COR-L47 (cell line): ENCODE measurements at regions not wholly inside any gene's neighbourhood (a gene's known extent, or its start where the extent isn't known, plus 50 kb on each side); places are given as distances from the start of the nearest gene placed in this dataset.
A peak's percentile ranks its signal among the peaks of the same experiment; 100 is the strongest.

Experiments used
- DNase-seq: peaks from one replicate; lab custom pipeline; 2025; lab: John Stamatoyannopoulos, UW

- DNase-seq, result no peak
Observed at GRCh38 chr2:153005071-153005730, 286.8 kb downstream of the ARL6IP6 start.

- no peak for DNase-seq
Observed at GRCh38 chr2:153004627-153005026, 286.2 kb downstream of the ARL6IP6 start.

- no peak for DNase-seq
Observed at GRCh38 chr2:152974146-152974545, 255.7 kb downstream of the ARL6IP6 start.

- no peak for DNase-seq
Observed at GRCh38 chr2:152971685-152972084, 253.3 kb downstream of the ARL6IP6 start.

DNA sequence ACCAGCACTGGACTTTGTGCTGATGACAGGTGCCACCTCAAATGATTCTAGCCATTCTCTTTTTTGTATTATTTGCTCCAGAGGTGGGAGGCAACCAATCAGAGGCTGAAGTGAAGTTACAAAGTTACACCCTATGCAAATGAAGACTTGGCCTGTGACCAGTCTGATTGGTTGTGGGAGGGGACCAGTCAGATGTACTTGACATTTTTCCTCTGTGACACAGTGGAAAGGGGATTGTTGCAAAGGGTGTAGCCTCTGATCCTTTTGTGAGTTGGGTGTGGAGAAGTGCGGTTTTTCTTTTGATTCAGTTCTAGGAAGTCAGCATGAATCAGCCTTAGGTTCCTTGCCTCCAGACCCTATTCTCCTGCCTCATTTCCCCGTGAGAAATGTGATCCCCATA lies 244.0 kb downstream of the ARL6IP6 start:
- no peak for DNase-seq

- no peak for DNase-seq
Observed at GRCh38 chr2:152961351-152961750, 242.9 kb downstream of the ARL6IP6 start.

DNA sequence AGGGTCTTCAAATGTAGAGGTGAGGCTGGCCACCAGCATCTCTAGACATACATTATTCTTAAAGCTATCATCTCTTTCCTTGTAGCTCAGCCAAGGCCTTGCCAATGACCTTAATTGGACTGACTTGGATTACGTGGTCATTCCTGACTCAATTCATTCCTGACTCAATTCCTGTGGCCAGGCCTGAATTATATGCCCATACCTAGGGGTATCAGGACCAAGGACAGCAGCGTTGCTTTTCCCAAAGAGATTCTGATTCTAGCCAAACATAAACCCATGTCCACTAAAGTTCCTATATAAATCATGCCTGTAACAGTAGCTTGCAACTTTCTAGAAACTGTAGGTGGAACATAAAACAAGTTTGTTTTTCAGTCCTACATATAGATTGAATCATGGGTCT lies 231.7 kb downstream of the ARL6IP6 start:
- DNase-seq, result no peak

GRCh38 chr2:152944099-152944498 lies 225.7 kb downstream of the ARL6IP6 start:
- DNase-seq, result no peak

DNA sequence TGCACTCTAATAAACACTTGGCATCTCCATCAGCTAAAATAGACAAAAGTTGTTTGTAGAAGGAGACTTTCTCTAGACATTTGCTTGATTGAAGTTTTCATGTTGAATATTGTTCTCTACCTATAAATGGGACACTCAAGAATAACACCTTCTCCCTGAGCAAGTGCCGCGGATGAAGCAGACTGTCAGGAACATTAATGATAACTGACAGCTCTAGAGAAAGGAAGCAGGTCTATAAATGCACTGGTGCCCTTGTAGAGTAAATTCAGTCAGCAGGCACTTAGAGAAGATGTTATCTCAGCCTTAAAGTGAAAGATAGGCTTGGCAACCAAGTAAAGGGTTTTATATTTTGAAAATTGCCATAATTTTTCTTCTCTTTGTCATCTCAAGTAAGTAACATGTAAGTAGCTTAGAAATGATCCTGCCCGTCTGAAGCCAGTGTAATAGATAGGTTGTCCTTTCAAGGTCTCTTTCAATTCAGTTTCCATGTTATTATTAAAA lies 224.6 kb downstream of the ARL6IP6 start:
- no peak for DNase-seq

DNA sequence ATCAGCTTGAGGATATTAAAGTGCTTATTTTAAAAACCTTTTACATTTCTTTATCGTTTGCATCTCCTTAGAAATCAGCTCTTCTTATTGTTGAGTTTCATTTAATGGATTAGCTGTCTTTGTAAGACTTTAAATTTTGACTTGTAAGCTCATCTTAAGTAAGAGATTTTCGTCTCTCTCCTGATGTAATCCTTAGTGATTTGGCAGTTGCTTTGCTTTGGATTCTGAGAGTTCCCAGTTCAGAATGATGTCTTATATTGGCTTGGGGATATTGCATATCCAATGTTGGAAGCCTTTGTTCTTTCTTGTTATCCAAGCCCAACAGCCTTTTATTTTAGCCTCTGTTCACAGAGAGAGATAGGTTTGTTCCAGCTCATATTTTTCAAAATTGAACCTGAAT lies 212.1 kb downstream of the ARL6IP6 start:
- no peak for DNase-seq

- no peak for DNase-seq
Observed at GRCh38 chr2:152929628-152930027, 211.2 kb downstream of the ARL6IP6 start.

GRCh38 chr2:152925547-152926448 lies 207.4 kb downstream of the ARL6IP6 start:
- DNase-seq, result peak; percentile 64

GRCh38 chr2:152924722-152925121 lies 206.3 kb downstream of the ARL6IP6 start:
- no peak for DNase-seq

GRCh38 chr2:152924219-152924618 lies 205.8 kb downstream of the ARL6IP6 start:
- no peak for DNase-seq

GRCh38 chr2:152920846-152921245 lies 202.4 kb downstream of the ARL6IP6 start:
- DNase-seq, result no peak

DNA sequence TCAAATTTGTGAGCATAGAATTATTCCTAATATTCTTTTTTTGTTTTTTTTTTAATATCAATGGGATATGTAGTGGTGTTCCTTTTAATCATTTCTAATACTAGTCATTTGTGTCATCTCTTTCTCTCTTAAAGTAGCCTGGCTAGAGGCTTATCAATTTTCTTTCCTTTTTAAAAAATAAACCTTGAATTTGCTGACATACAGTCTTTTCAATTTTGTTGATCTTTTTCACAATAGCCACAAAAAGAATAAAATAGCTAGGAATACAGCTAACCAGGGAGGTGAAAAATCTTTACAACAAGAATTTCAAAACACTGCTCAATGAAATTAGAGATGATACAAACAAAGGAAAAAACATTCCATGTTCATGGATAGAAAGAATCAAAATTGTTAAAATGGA lies 192.6 kb downstream of the ARL6IP6 start:
- DNase-seq, result no peak

DNA sequence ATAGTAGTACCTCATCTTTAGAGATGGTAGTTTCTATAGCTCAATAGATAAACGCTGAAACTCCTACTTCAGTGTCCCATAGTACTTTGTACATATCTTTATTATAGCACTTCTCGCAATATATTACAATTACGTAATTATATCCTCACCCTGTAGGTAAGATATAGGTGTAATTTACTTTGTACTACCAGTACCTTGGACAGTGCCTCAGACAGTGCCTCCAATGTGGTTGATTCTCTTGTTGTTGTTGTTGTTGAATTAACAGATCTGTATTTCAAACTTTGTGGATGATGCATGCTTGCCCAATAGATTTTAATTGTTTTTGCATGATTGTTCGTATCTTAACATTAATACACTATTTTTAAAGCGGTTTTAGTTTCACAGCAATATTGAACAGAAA lies 188.6 kb downstream of the ARL6IP6 start:
- no peak for DNase-seq

- no peak for DNase-seq
Observed at GRCh38 chr2:152894051-152894450, 175.6 kb downstream of the ARL6IP6 start.

- peak; percentile 82 for DNase-seq
Observed at GRCh38 chr2:152890736-152891135, 172.3 kb downstream of the ARL6IP6 start.

DNA sequence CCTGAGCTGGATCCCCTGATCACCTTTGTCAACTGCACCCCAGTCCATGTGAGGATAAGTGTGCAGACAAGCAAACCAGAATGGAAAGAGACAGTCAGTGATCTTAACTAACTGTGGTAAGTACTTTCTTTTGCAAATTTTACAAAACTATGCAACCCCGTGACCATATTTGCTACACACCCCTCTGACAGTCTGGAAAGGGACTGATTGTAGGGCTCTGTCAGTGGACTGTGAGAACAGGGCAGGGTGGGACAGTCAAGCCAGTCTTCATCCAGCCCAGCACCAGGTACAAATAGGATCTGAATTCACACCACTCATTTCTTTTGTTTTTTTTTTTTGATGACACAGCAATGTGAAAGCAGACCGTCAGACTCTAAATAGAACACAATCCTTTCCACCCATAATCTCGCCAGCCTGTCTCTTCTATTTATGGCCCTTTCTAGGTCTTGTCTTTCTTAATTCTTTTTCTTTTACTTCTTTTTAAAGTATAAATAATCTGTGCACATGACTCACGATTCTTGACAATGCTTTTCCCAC lies 165.6 kb downstream of the ARL6IP6 start:
- no peak for DNase-seq

DNA sequence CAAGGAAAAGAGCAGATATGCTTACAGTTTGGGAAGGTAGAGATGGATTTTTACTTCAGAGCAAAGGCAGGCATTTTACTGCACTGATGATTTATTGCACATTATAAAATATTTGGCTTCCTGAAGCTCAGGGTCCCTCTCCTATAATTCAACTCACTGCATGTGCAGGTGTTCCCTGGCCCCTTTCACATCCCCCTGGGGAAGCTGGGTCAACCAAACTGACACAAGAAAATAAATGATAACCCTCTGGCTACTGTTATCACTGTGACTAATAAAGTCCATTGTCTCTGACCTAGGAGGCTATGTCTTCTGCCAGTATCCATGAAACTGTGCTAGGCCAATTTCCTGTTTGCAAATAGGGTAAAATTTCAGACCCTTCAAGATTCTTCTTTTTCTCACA lies 163.1 kb downstream of the ARL6IP6 start:
- no peak for DNase-seq

- DNase-seq, result no peak
Observed at GRCh38 chr2:152879275-152879674, 160.9 kb downstream of the ARL6IP6 start.
